ENCODE measurements at regions not wholly inside any gene's neighbourhood (a gene's known extent, or its start where the extent isn't known, plus 50 kb on each side); places are given as distances from the start of the nearest gene placed in this dataset.

GRCh38 chr6:163857421-163857820 lies 442.9 kb downstream of the QKI start:
- TF ChIP-seq SIN3A (IDR thresholded peaks at IDR 0.05; ENCODE audit: borderline replicate concordance, insufficient read depth, low read length) (no peak), FOXP2 (optimal IDR thresholded peaks at IDR 0.05; ENCODE audit: borderline replicate concordance, extremely low read depth, extremely low read length, insufficient read depth) (no peak), REST (IDR thresholded peaks at IDR 0.05; ENCODE audit: insufficient read depth in 1 of 2, low read depth in 2 of 2, low read length in 2 of 2) (no peak)

GRCh38 chr6:163850874-163851273 lies 436.4 kb downstream of the QKI start:
- no peak for TF ChIP-seq POLR2AphosphoS5 (IDR thresholded peaks at IDR 0.05; ENCODE audit: low read depth, low read length)
- TF ChIP-seq FOXP2 (optimal IDR thresholded peaks at IDR 0.05; ENCODE audit: borderline replicate concordance, extremely low read depth, extremely low read length, insufficient read depth) = no peak
- no peak for TF ChIP-seq REST (IDR thresholded peaks at IDR 0.05; ENCODE audit: insufficient read depth in 1 of 2, low read depth in 2 of 2, low read length in 2 of 2)
- TF ChIP-seq TAF1 (IDR thresholded peaks at IDR 0.05; ENCODE audit: borderline replicate concordance, insufficient read depth, low read length) = no peak
- no peak for TF ChIP-seq SIN3A (IDR thresholded peaks at IDR 0.05; ENCODE audit: borderline replicate concordance, insufficient read depth, low read length)

GRCh38 chr6:163844761-163845160 lies 430.2 kb downstream of the QKI start:
- TF ChIP-seq FOXP2 (optimal IDR thresholded peaks at IDR 0.05; ENCODE audit: borderline replicate concordance, extremely low read depth, extremely low read length, insufficient read depth) = no peak
- TF ChIP-seq TAF1 (IDR thresholded peaks at IDR 0.05; ENCODE audit: borderline replicate concordance, insufficient read depth, low read length) = no peak

GRCh38 chr6:163844357-163844756 lies 429.8 kb downstream of the QKI start:
- TF ChIP-seq SIN3A (IDR thresholded peaks at IDR 0.05; ENCODE audit: borderline replicate concordance, insufficient read depth, low read length) (no peak), TAF1 (IDR thresholded peaks at IDR 0.05; ENCODE audit: borderline replicate concordance, insufficient read depth, low read length) (no peak), REST (IDR thresholded peaks at IDR 0.05; ENCODE audit: insufficient read depth in 1 of 2, low read depth in 2 of 2, low read length in 2 of 2) (no peak), POLR2AphosphoS5 (IDR thresholded peaks at IDR 0.05; ENCODE audit: low read depth, low read length) (no peak), FOXP2 (optimal IDR thresholded peaks at IDR 0.05; ENCODE audit: borderline replicate concordance, extremely low read depth, extremely low read length, insufficient read depth) (no peak)

GRCh38 chr6:163843218-163843617 lies 428.7 kb downstream of the QKI start:
- TF ChIP-seq REST (IDR thresholded peaks at IDR 0.05; ENCODE audit: insufficient read depth in 1 of 2, low read depth in 2 of 2, low read length in 2 of 2) = no peak

GRCh38 chr6:163842467-163842866 lies 427.9 kb downstream of the QKI start:
- no peak for TF ChIP-seq FOXP2 (optimal IDR thresholded peaks at IDR 0.05; ENCODE audit: borderline replicate concordance, extremely low read depth, extremely low read length, insufficient read depth)
- TF ChIP-seq SIN3A (IDR thresholded peaks at IDR 0.05; ENCODE audit: borderline replicate concordance, insufficient read depth, low read length) = no peak
- no peak for TF ChIP-seq POLR2AphosphoS5 (IDR thresholded peaks at IDR 0.05; ENCODE audit: low read depth, low read length)
- TF ChIP-seq REST (IDR thresholded peaks at IDR 0.05; ENCODE audit: insufficient read depth in 1 of 2, low read depth in 2 of 2, low read length in 2 of 2) = no peak
- no peak for TF ChIP-seq TAF1 (IDR thresholded peaks at IDR 0.05; ENCODE audit: borderline replicate concordance, insufficient read depth, low read length)
